CD4-positive, alpha-beta T cell (primary cell): ENCODE measurements at regions not wholly inside any gene's neighbourhood (a gene's known extent, or its start where the extent isn't known, plus 50 kb on each side); places are given as distances from the start of the nearest gene placed in this dataset.

Experiments used
- ATAC-seq: fragments of 200-7000 bp; cut with Tn5 transposase; one replicate; pipeline ENCODE4 v1.10.0; 2022; ENCODE audit warnings: mild to moderate bottlenecking; ENCODE audit not compliant: poor library complexity
- CTCF ChIA-PET: fragments of 350-600 bp; sonication (Branson Sonifier 250); formaldehyde crosslinking; loops from one replicate; lab custom pipeline; 2021; ENCODE audit warnings: antibody characterized with exemption, inconsistent platforms; lab: Charles Lee
- POLR2A ChIA-PET: fragments of 350-600 bp; sonication (Branson Sonifier 250); formaldehyde crosslinking; loops from one replicate; lab custom pipeline; 2021; ENCODE audit warnings: antibody characterized with exemption, inconsistent platforms; lab: Charles Lee
- DNase-seq, 14 experiments: peaks; one replicate each; pipeline ENCODE4 v3.0.0-alpha.2; 2013 to 2020; ENCODE audit warnings: mixed read lengths in 2 of 14
- H3K27ac ChIP-seq, 2 donors: one replicate each; pipeline versions ENCODE4 v1.5.1 to v1.7.0; 2013; ENCODE audit warnings: low read length in 2 of 2, low read depth in 1 of 2, mild to moderate bottlenecking in 1 of 2
- H3K27me3 ChIP-seq, 2 experiments: 1 replicate in 1 of 2; 2 replicates in 1 of 2; pipeline versions ENCODE4 v1.6.1 to v1.7.0; 2013; ENCODE audit warnings: low read length in 2 of 2, control low read depth in 1 of 2, mild to moderate bottlenecking in 1 of 2, moderate library complexity in 1 of 2; ENCODE audit not compliant: insufficient read depth in 2 of 2, control insufficient read depth in 1 of 2
- H3K36me3 ChIP-seq: one replicate; pipeline ENCODE4 v1.6.1; 2013; ENCODE audit warnings: low read length, control low read depth; ENCODE audit not compliant: insufficient read depth
- H3K4me1 ChIP-seq: one replicate; pipeline ENCODE4 v1.6.1; 2013; ENCODE audit warnings: low read length, control low read depth; ENCODE audit not compliant: insufficient read depth
- H3K4me3 ChIP-seq: one replicate; pipeline ENCODE4 v1.5.1; 2013; ENCODE audit warnings: mild to moderate bottlenecking, low read length, moderate library complexity
- H3K9me3 ChIP-seq, 2 experiments: 1 replicate in 1 of 2; 2 replicates in 1 of 2; pipeline versions ENCODE4 v1.6.1 to v1.7.0; 2013; ENCODE audit warnings: low read length in 2 of 2, mild to moderate bottlenecking in 2 of 2, control low read depth in 1 of 2, moderate library complexity in 1 of 2; ENCODE audit not compliant: control insufficient read depth in 1 of 2, insufficient read depth in 1 of 2
- H3K27ac Mint-ChIP-seq: one replicate; pipeline ENCODE4 v1.8.0; 2020; ENCODE audit warnings: mixed read lengths
- H3K27me3 Mint-ChIP-seq: one replicate; pipeline ENCODE4 v1.8.0; 2021; ENCODE audit warnings: mixed read lengths
- H3K36me3 Mint-ChIP-seq: one replicate; pipeline ENCODE4 v1.8.0; 2021; ENCODE audit warnings: low read depth, mixed read lengths
- H3K4me1 Mint-ChIP-seq: one replicate; pipeline ENCODE4 v1.8.0; 2021; ENCODE audit warnings: low read depth, mixed read lengths
- H3K4me3 Mint-ChIP-seq: one replicate; pipeline ENCODE4 v1.8.0; 2020; ENCODE audit warnings: mild to moderate bottlenecking, mixed read lengths
- H3K9me3 Mint-ChIP-seq: one replicate; pipeline ENCODE4 v1.8.0; 2020; ENCODE audit warnings: mixed read lengths
- intact Hi-C, 2 experiments: fragments of 100-400 bp; cut with DNase I in 1 of 2; cut with micrococcal nuclease in 1 of 2; formaldehyde crosslinking; loops; one replicate each; pipeline versions ENCODE4 v1.15.1 to v1.9.0; 2023 to 2025; cut with DNase I, micrococcal nuclease
- TF ChIP-seq, protein P1 (sequence below): fragments of 200-600 bp; IDR thresholded peaks from one replicate; pipeline ENCODE4 v1.8.0; 2022; ENCODE audit warnings: antibody characterized with exemption, mild to moderate bottlenecking

DNA sequence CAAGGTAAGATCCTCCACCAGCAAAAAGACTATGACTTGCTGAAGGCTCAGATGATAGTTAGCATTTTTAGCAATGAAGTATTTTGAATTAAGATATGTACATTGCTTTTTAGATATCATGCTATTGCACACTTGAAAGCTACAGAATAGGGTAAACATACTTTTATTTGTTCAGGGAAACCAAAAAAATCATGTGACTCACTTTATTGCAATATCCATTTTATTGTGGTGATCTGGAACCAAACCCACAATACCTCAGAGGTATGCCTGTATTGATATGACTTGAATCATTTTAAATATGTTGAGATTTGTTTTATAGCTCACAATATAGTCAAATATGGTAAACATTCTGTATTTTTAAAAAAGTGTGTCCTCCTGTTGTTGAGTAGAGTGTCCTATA, 96.1 kb downstream of the DIO3 start:
- intact Hi-C loops = no loop called here
- POLR2A ChIA-PET = no interaction called here
- Histone ChIP-seq H3K9me3 (no peaks in the 10 kb centered on the region), H3K36me3 (no peaks in the 10 kb centered on the region), H3K4me1 (no peaks in the 10 kb centered on the region), H3K4me3 (no peak overlapping the region), H3K27me3 (peaks cover 0 to 6% of the 10 kb centered on the region in 2 experiments), H3K27ac (no peak overlapping the region)
- DNase-seq (no peak), ATAC-seq (no peak)
- Mint-ChIP-seq H3K27me3 (peaks cover 52% of the 10 kb centered on the region), H3K4me1 (no peaks in the 10 kb centered on the region), H3K4me3 (no peak overlapping the region), H3K27ac (no peak overlapping the region), H3K36me3 (no peaks in the 10 kb centered on the region), H3K9me3 (no peaks in the 10 kb centered on the region)
- TF ChIP-seq, protein P1, sequence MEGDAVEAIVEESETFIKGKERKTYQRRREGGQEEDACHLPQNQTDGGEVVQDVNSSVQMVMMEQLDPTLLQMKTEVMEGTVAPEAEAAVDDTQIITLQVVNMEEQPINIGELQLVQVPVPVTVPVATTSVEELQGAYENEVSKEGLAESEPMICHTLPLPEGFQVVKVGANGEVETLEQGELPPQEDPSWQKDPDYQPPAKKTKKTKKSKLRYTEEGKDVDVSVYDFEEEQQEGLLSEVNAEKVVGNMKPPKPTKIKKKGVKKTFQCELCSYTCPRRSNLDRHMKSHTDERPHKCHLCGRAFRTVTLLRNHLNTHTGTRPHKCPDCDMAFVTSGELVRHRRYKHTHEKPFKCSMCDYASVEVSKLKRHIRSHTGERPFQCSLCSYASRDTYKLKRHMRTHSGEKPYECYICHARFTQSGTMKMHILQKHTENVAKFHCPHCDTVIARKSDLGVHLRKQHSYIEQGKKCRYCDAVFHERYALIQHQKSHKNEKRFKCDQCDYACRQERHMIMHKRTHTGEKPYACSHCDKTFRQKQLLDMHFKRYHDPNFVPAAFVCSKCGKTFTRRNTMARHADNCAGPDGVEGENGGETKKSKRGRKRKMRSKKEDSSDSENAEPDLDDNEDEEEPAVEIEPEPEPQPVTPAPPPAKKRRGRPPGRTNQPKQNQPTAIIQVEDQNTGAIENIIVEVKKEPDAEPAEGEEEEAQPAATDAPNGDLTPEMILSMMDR = no peak
- CTCF ChIA-PET = no interaction called here

DNA sequence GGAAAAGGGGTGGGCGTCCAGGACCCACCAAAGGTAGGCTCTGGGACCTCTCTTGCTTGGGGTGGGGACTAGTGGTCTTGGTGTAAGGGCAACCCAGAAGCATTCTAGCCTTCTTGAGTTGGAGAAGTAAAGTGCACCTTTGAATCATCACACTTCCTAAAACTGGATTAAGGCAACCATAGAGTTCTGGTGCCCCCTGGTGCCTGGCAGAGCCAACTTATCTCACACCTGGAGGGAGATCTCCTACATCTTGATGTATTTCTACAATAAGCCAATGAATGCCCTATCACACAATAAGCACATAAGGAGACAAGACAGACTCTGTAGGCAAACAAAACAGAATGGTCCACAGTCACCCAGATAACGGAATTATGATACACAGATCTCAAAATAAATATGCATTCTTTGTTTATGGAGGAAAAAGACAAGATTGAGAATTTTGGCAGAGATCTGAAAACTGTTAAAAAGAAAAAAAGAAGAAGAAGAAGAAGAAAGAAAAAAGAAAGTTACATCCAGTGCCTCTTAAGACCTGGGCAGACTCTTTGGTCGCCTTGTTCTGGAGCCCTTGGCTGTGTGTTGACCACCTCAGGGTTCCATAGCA, 95.9 kb upstream of the PPP2R5C start:
- TF ChIP-seq, protein P1 = no peak
- POLR2A ChIA-PET = no interaction called here
- Histone ChIP-seq H3K4me3 (no peak overlapping the region), H3K27me3 (peaks cover 15 to 18% of the 10 kb centered on the region in 2 experiments), H3K4me1 (no peaks in the 10 kb centered on the region), H3K27ac (no peak overlapping the region), H3K9me3 (peaks cover 0 to 21% of the 10 kb centered on the region in 2 experiments), H3K36me3 (no peaks in the 10 kb centered on the region)
- Mint-ChIP-seq H3K36me3 (peaks cover 11% of the 10 kb centered on the region), H3K4me3 (no peak overlapping the region), H3K9me3 (peaks cover 13% of the 10 kb centered on the region), H3K4me1 (no peaks in the 10 kb centered on the region), H3K27ac (no peak overlapping the region), H3K27me3 (peaks cover 56% of the 10 kb centered on the region)
- DNase-seq (peak in 10 of 14 experiments; percentile 1 to 49 (median 24)), ATAC-seq (no peak)
- CTCF ChIA-PET = no interaction called here
- intact Hi-C loops = no loop called here

DNA sequence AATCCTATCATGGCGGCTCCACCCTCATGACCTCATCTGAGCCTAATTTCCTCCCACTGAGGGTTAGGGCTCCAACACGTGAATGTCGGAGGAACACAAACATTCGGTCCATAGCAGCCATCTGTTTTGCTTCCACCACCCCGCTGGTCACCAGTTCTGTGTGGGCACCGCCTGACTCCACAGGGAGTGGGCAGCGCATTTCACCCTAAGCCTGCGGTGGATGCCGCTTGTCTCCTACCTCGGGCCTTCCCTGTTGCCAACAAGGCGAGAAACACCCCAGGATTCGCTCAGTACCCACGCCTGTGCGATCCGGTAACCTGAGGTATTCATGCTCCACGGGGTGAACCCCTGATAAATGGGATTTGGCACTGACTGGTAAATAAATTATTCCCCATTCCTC, 95.2 kb upstream of the PPP2R5C start:
- no peak overlapping the region for H3K4me3 Mint-ChIP-seq
- intact Hi-C loops = no loop called here
- H3K27me3 ChIP-seq = peaks cover 15 to 18% of the 10 kb centered on the region in 2 experiments
- DNase-seq = no peak
- no peaks in the 10 kb centered on the region for H3K4me1 Mint-ChIP-seq
- no peaks in the 10 kb centered on the region for H3K36me3 ChIP-seq
- H3K27ac Mint-ChIP-seq = no peak overlapping the region
- H3K36me3 Mint-ChIP-seq = peaks cover 12% of the 10 kb centered on the region
- no peak for ATAC-seq
- peaks cover 0 to 27% of the 10 kb centered on the region in 2 experiments for H3K9me3 ChIP-seq
- H3K27ac ChIP-seq = no peak overlapping the region
- CTCF ChIA-PET = no interaction called here
- peaks cover 14% of the 10 kb centered on the region for H3K9me3 Mint-ChIP-seq
- POLR2A ChIA-PET = no interaction called here
- H3K4me3 ChIP-seq = no peak overlapping the region
- H3K27me3 Mint-ChIP-seq = peaks cover 53% of the 10 kb centered on the region
- TF ChIP-seq, protein P1 = no peak
- H3K4me1 ChIP-seq = no peaks in the 10 kb centered on the region
